GM04503 (cell line): ENCODE measurements at regions not wholly inside any gene's neighbourhood (a gene's known extent, or its start where the extent isn't known, plus 50 kb on each side); places are given as distances from the start of the nearest gene placed in this dataset.

Experiments
- DNase-seq: peaks from one replicate; pipeline ENCODE4 v3.0.0-alpha.2; 2012; ENCODE audit warnings: low read depth

DNA sequence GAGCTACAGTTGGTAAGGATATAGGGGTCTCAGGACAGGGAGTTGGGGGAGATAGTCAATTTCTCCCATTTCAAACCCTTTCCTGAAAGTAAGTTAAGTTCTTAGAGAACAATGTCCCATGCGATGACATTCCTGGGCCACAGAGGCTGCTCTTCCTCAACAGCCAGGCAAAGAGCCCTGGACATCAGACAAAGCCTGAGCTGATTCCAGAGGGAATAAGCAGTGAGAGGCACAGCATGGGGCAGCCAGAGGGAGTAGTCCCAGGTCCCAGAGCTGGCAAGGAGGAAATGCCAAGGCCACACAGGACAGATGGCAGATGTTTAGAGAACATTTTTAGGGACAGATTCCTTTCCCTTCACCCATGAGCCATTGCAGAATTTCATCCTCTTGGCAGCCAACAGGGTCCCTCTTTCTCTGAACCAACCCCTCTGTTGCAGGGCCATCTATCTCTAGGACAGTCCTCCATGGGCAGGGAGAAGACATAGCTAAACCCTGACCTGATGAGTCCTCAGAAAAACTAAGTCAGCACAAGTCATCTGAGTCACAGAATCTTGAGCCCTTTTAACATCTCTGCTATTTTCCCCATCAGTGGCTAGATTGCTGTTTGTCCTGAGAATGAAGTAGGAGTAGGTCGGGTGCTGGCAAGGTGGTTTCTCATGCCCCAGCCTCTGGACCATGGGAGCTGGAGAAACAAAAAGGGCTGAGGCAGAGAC is 60.3 kb upstream of the CALM2 start:
- no peak for DNase-seq

DNA sequence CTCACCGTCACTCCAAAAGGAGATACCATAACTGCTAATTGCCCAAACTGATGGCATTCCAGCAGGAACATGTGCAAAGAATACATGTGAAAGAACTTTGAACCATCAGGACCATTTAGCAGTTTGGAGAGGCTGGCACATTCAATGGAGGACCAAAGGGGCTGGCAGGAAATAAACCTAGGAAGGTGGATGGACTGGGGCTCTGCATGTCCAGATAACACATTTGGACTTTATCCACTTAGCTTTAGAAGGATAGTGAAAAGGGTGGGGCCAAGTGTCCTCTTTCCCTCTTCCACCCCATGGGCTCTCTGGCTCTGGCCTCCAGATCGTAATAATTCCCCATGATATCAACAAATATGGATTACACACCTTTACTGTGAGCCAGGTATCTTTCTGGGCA is 58.8 kb upstream of the CALM2 start:
- DNase-seq: no peak

DNA sequence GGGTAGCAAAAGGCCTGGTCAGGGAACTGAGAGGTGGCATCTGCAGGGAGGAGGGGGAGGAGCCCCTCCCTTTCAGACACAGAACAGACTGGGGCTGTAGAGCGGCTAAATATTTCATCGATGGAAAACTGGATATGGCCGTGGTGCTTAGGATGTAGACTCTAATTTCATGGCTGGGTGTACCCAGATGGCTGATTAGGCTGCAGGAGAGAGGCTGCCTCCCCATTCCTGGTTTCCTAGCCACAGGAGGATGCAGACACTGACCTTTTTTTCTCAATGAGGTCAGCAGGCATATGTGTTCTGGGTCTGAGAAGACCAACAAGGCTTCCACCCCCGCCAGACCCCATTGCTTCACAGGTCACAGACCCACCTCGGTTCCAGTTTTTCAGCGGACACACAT is 58.1 kb upstream of the CALM2 start:
- no peak for DNase-seq

DNA sequence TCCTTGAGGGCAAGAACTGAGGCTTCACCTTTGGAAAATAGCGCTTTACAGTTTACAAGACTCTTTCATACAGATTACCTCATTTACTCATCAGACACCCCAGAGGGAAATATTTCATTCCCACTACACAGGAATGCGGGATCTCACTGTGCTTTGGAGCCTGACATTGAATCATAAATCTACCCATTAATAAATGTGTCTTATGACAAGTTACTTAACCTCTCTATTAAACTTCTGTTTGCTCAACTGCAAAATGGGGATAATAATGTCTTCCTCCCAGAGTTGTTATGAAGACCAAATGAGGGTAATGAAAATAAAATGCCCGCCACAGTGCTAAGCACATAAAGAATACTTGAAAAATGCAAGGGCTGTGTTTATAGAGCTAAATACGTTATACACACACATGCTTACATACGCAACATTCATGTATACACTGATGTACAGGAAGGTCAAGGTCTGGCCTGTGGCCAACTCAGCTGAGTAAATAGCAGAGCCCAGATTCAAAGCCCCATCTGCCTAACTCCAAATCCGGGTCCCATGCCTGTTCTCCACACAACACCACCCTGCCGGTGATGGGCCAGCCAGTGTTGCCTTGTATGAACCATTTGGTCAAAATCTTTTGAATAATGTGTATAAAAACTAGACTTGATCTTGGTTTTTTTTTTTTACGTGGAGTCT is 56.6 kb upstream of the CALM2 start:
- DNase-seq: no peak

DNA sequence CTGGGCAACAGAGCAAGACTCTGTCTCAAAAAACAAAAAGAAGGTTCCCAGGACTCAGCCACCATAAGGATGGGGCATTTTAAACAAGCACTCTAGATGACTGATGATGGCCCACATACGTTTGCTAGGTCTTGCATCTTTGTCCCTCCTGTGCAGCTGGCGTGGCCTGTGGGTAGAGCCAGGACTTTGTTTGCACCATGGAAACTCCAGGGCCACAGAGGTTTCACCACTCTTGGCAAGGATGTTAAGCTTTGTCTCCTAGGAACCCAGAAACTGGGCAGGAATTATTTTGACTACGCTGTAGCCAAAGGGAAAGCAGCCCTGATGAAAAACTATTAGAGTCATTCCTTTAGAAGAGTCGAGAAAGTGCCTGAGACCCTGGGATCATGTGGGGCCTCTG is 54.1 kb upstream of the CALM2 start:
- peak; percentile 85 for DNase-seq

DNA sequence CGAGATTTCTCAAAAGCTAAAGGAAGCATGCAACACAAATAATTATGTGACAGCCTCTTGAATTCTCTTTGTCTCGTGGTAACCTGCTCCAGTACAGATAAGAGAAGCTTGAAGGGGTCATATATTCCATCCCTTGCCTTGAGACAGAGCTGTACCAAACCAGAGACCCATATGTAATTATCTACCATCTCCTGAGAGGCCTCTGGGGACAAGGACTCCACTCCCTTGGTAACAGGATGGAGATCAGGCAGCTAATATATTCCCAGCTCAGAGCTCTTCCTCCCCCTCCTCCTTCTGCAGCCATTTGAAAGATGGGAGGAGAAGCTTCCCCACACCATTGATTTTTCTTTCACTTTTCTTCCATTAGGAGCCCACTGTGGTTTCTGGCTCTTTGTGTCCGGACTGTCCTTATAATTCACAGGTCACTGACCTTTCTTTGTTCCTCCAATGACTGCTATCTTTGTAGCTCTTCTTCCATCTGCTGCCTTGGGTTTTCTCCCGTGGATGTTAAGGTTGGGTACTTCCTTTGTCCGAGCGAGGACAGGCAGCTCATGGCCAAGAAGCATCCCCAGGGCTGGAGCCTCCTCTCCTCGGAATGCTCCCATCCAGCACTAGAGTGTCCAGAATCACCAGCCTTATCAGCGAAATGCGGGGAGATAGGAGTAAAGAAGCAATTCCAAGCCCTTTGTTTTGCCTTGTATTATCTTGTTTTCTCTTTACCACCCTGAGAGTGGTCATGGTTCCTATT is 51.4 kb upstream of the CALM2 start:
- no peak for DNase-seq

DNA sequence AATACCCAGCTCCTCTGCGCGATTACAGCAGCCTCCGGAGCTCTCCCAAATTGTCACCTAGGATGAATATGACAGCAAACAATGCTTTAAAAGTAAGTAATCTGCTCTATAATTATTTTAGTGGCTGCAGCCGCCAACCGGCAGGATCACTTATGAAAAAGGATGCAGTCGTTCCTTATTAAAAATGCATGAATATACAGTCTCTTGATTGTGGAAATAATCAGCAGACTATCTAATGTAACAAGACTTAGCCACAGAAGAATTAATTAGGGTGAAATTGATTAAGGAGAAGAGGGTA is 50.6 kb upstream of the CALM2 start:
- no peak for DNase-seq

DNA sequence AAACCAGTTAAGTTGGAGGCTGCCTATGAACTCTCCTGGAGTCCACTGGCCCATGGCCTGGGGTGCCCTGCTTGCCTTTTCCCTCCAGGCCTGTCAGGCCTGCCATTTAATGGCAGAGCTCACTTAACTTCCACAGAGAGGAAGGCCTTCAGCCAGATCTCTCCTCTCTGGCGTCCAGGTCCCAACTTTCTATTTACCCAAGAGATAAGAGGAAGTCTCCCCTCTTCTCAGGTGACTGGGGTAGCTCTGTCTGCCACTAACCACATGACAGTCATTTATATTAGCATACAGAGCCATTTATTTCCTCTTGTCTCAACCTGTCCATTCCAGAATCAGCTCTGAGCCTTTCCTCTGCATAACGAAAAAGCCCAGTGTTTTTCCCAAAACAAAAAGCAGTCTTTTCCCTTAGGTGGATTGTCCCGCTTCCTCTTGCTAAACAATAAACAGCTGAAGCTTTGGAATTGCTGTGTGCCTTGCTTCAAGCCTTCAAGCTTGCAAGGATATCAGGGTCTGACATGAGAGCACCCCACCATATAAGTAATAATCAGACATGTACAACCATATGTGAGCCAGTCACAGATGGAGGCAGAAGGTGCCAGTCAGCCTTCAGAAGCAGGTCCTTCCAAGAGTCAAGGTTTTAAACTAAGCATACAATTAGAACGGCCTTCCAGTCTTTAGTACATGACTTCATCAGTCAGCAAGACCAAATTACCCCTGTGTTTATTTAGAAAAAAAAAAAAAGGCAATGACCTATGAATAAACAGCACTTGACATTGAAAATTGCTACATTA is 50.0 kb upstream of the CALM2 start:
- DNase-seq: no peak
